HCT116 (cell line): ENCODE measurements at regions not wholly inside any gene's neighbourhood (a gene's known extent, or its start where the extent isn't known, plus 50 kb on each side); places are given as distances from the start of the nearest gene placed in this dataset.

Source experiments
- ATAC-seq: fragments of 200-7000 bp; cut with Tn5 transposase; 2 replicates; pipeline ENCODE4 v1.9.1; 2020; ENCODE audit warnings: mild to moderate bottlenecking, moderate library complexity
- BruUV-seq: library from RNA; stranded (reverse); fragments of 400-500 nt; replicated peaks from 2 replicates; lab custom pipeline; 2021; lab: Mats Ljungman, UMichigan
- CTCF ChIA-PET: fragments of 300-600 bp; sonication (Branson Sonifier 250); formaldehyde crosslinking; loops from one replicate; lab custom pipeline; 2021; ENCODE audit warnings: antibody characterized with exemption; lab: Charles Lee
- POLR2A ChIA-PET: fragments of 300-600, 350-600 bp; sonication (Branson Sonifier 250); formaldehyde crosslinking; loops from one replicate; lab custom pipeline; 2021; ENCODE audit warnings: antibody characterized with exemption; lab: Charles Lee
- RAD21 ChIA-PET, 2 experiments: fragments of 300-600 bp; sonication (Branson Sonifier 250); formaldehyde crosslinking; loops; one replicate each; lab custom pipeline; 2023; ENCODE audit warnings: low total read pairs in 2 of 2; ENCODE audit not compliant: uncharacterized antibody in 2 of 2, unreplicated experiment in 2 of 2, low non-redundant PET in 1 of 2; lab: Charles Lee
- DNase-seq: peaks from one replicate; pipeline ENCODE4 v3.0.0-alpha.2; 2010; ENCODE audit warnings: low read depth, low spot score
- H2AFZ ChIP-seq: fragments of 200-600 bp; shearing (Covaris generic), sonication (generic); 2 replicates; pipeline ENCODE4 v1.6.1; 2017; ENCODE audit warnings: low read depth, mixed run types, mixed read lengths, antibody characterized with exemption, low read length; ENCODE audit not compliant: poor library complexity, severe bottlenecking
- H3K27ac ChIP-seq: 2 replicates; pipeline ENCODE4 v1.5.1; 2012; ENCODE audit warnings: low read depth, low read length
- H3K27me3 ChIP-seq: fragments of 200-600 bp; sonication (generic); 2 replicates; pipeline ENCODE4 v1.6.1; 2016; ENCODE audit warnings: mixed run types, low read length, mixed read lengths; ENCODE audit not compliant: insufficient read depth
- H3K36me3 ChIP-seq, 2 experiments: fragments of 200-500 bp in 1 of 2; fragments of 200-600 bp in 1 of 2; sonication (Bioruptor generic) in 1 of 2; sonication (generic) in 1 of 2; 2 replicates each; pipeline versions ENCODE4 v1.5.1 to v1.6.1; 2014 to 2016; ENCODE audit warnings: low read length in 2 of 2, inconsistent platforms in 1 of 2, mixed read lengths in 1 of 2, mixed run types in 1 of 2; ENCODE audit not compliant: insufficient read depth in 2 of 2, control insufficient read depth in 1 of 2
- H3K4me1 ChIP-seq, 2 experiments: fragments of 200-600 bp in 1 of 2; sonication (generic) in 1 of 2; 2 replicates each; pipeline versions ENCODE4 v1.5.1 to v1.6.1; 2012 to 2017; ENCODE audit warnings: low read length in 2 of 2, inconsistent platforms in 1 of 2, mild to moderate bottlenecking in 1 of 2, mixed read lengths in 1 of 2, mixed run types in 1 of 2, moderate library complexity in 1 of 2; ENCODE audit not compliant: insufficient read depth in 2 of 2, control insufficient read depth in 1 of 2
- H3K4me2 ChIP-seq: fragments of 200-600 bp; sonication (generic); 2 replicates; pipeline ENCODE4 v1.6.1; 2017; ENCODE audit warnings: mixed run types, low read length, mixed read lengths
- H3K4me3 ChIP-seq, 2 experiments: fragments of 200-600 bp in 1 of 2; sonication (generic) in 1 of 2; replicated peaks in 1 of 2; 2 replicates each; pipeline ENCODE4 v1.5.1; 2011 to 2016; ENCODE audit warnings: low read length in 2 of 2, control low read depth in 1 of 2, low read depth in 1 of 2, mild to moderate bottlenecking in 1 of 2, mixed read lengths in 1 of 2, mixed run types in 1 of 2
- H3K79me2 ChIP-seq: fragments of 200-600 bp; sonication (generic); 2 replicates; pipeline ENCODE4 v1.6.1; 2017; ENCODE audit warnings: mild to moderate bottlenecking, mixed run types, low read length, moderate library complexity, mixed read lengths; ENCODE audit not compliant: insufficient read depth
- H3K9ac ChIP-seq: fragments of 200-600 bp; sonication (generic); 2 replicates; pipeline ENCODE4 v1.6.1; 2016; ENCODE audit warnings: low read length, mixed read lengths
- H3K9me2 ChIP-seq: fragments of 200-600 bp; sonication (generic), shearing (Covaris generic); 2 replicates; pipeline ENCODE4 v1.6.1; 2017; ENCODE audit warnings: mixed run types, mild to moderate bottlenecking, moderate library complexity; ENCODE audit not compliant: insufficient read depth
- H3K9me3 ChIP-seq, 2 experiments: fragments of 200-500 bp in 1 of 2; fragments of 200-600 bp in 1 of 2; sonication (Bioruptor generic) in 1 of 2; sonication (generic) in 1 of 2; 2 replicates each; pipeline ENCODE4 v1.6.1; 2014 to 2017; ENCODE audit warnings: low read length in 2 of 2, mixed read lengths in 2 of 2, inconsistent platforms in 1 of 2, low read depth in 1 of 2, mild to moderate bottlenecking in 1 of 2, mixed run types in 1 of 2, moderate library complexity in 1 of 2; ENCODE audit not compliant: control insufficient read depth in 1 of 2, insufficient read depth in 1 of 2
- H4K20me1 ChIP-seq: fragments of 200-600 bp; sonication (generic), shearing (Covaris generic); 2 replicates; pipeline ENCODE4 v1.6.1; 2017; ENCODE audit warnings: mixed run types, mild to moderate bottlenecking, moderate library complexity; ENCODE audit not compliant: insufficient read depth
- CBX3 ChIP-seq: IDR thresholded peaks from 2 replicates; pipeline ENCODE4 v1.6.1; 2012; ENCODE audit warnings: low read depth
- ELF1 ChIP-seq: IDR thresholded peaks from 2 replicates; pipeline ENCODE4 v1.6.1; 2012; ENCODE audit warnings: low read depth, borderline replicate concordance
- EZH2 ChIP-seq: fragments of 200-600 bp; sonication (generic); IDR thresholded peaks from 2 replicates; pipeline ENCODE4 v1.6.1; 2017; ENCODE audit warnings: antibody characterized with exemption, mixed run types
- EZH2phosphoT487 ChIP-seq: fragments of 200-600 bp; IDR thresholded peaks from 2 replicates; pipeline ENCODE4 v1.6.1; 2018; ENCODE audit warnings: antibody characterized with exemption, borderline replicate concordance
- FOSL1 ChIP-seq: IDR thresholded peaks from 2 replicates; pipeline ENCODE4 v1.6.1; 2012; ENCODE audit warnings: low read depth
- MAX ChIP-seq: IDR thresholded peaks from 2 replicates; pipeline ENCODE4 v1.6.1; 2012
- POLR2A ChIP-seq: IDR thresholded peaks from 2 replicates; pipeline ENCODE4 v1.7.0; 2011; ENCODE audit warnings: borderline replicate concordance; ENCODE audit not compliant: insufficient read depth, insufficient read length; ENCODE audit errors: extremely low read depth
- POLR2AphosphoS5 ChIP-seq: IDR thresholded peaks from 2 replicates; pipeline ENCODE4 v1.6.1; 2011; ENCODE audit warnings: mild to moderate bottlenecking, low read depth, low read length, moderate library complexity
- RAD21 ChIP-seq: IDR thresholded peaks from 2 replicates; pipeline ENCODE4 v1.6.1; 2012; ENCODE audit warnings: low read depth, mild to moderate bottlenecking
- SRF ChIP-seq: IDR thresholded peaks from 2 replicates; pipeline ENCODE4 v1.6.1; 2012; ENCODE audit warnings: low read depth
- YY1 ChIP-seq: IDR thresholded peaks from 2 replicates; pipeline ENCODE4 v1.6.1; 2011; ENCODE audit warnings: low read length, low read depth, moderate library complexity, mild to moderate bottlenecking; ENCODE audit not compliant: insufficient replicate concordance; ENCODE audit errors: extremely low read depth
- ZFX ChIP-seq: fragments of 450-650 bp; IDR thresholded peaks from 2 replicates; pipeline ENCODE4 v1.6.1; 2017
- intact Hi-C: fragments of 100-400 bp; cut with micrococcal nuclease; formaldehyde crosslinking; loops from 2 replicates; pipeline ENCODE4 v1.10.0; 2022
- TF ChIP-seq, protein P1 (sequence below): IDR thresholded peaks from 2 replicates; pipeline ENCODE4 v1.6.1; 2012; ENCODE audit warnings: low read depth

DNA sequence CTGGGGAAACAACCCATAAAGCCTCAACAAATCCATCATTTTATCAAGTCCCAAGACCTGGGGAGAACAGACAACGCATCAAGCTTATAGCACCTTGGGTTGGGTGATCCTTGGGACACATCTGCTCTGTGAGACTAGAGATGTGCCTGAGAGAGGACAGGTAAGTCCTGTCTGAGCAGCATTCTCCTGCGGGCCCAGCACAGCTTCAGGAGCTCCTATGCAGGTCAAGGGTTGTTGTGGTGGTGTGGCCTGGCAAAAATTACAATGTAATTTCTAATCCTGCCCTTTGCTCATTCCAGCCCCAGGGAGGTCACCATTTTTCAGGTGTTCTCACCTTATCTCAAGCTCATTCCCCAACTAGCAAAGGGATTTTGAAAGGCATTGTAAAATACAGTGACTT lies 608.1 kb upstream of the CAMK1G start:
- no peak overlapping the region for H3K4me3 ChIP-seq

GRCh38 chr1:208977012-208977411 lies 606.5 kb upstream of the CAMK1G start:
- no peak overlapping the region for H3K4me3 ChIP-seq
- ATAC-seq (no peak), DNase-seq (no peak)
- POLR2A ChIA-PET = no interaction called here
- intact Hi-C loops = no loop called here
- H3K9ac ChIP-seq = no peak overlapping the region
- BruUV-seq = no TSS peak
- H3K36me3 ChIP-seq = no peaks in the 10 kb centered on the region
- TF ChIP-seq ZFX = no peak
- no peak for TF ChIP-seq EZH2phosphoT487
- no peak for TF ChIP-seq MAX
- no peak for TF ChIP-seq POLR2AphosphoS5
- no peak for TF ChIP-seq ELF1
- no peak for TF ChIP-seq CBX3
- TF ChIP-seq, protein P1, sequence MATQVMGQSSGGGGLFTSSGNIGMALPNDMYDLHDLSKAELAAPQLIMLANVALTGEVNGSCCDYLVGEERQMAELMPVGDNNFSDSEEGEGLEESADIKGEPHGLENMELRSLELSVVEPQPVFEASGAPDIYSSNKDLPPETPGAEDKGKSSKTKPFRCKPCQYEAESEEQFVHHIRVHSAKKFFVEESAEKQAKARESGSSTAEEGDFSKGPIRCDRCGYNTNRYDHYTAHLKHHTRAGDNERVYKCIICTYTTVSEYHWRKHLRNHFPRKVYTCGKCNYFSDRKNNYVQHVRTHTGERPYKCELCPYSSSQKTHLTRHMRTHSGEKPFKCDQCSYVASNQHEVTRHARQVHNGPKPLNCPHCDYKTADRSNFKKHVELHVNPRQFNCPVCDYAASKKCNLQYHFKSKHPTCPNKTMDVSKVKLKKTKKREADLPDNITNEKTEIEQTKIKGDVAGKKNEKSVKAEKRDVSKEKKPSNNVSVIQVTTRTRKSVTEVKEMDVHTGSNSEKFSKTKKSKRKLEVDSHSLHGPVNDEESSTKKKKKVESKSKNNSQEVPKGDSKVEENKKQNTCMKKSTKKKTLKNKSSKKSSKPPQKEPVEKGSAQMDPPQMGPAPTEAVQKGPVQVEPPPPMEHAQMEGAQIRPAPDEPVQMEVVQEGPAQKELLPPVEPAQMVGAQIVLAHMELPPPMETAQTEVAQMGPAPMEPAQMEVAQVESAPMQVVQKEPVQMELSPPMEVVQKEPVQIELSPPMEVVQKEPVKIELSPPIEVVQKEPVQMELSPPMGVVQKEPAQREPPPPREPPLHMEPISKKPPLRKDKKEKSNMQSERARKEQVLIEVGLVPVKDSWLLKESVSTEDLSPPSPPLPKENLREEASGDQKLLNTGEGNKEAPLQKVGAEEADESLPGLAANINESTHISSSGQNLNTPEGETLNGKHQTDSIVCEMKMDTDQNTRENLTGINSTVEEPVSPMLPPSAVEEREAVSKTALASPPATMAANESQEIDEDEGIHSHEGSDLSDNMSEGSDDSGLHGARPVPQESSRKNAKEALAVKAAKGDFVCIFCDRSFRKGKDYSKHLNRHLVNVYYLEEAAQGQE = no peak
- TF ChIP-seq SRF = no peak
- TF ChIP-seq POLR2A = no peak
- no peak for TF ChIP-seq YY1
- TF ChIP-seq FOSL1 = no peak
- H3K79me2 ChIP-seq = no peaks in the 10 kb centered on the region
- H3K27me3 ChIP-seq = no peaks in the 10 kb centered on the region
- no peak overlapping the region for H3K27ac ChIP-seq
- CTCF ChIA-PET = no interaction called here
- no peaks in the 10 kb centered on the region for H3K9me2 ChIP-seq
- H4K20me1 ChIP-seq = no peaks in the 10 kb centered on the region
- no peak overlapping the region for H2AFZ ChIP-seq
- RAD21 ChIA-PET = no interaction called here
- no peaks in the 10 kb centered on the region for H3K4me1 ChIP-seq
- H3K9me3 ChIP-seq = no peaks in the 10 kb centered on the region
- no peak overlapping the region for H3K4me2 ChIP-seq

More for the DNA sequence above, 608.1 kb upstream of the CAMK1G start:
- Histone ChIP-seq H3K27ac (no peak overlapping the region), H3K9me2 (no peaks in the 10 kb centered on the region), H3K9me3 (no peaks in the 10 kb centered on the region), H3K36me3 (no peaks in the 10 kb centered on the region), H4K20me1 (no peaks in the 10 kb centered on the region), H3K79me2 (no peaks in the 10 kb centered on the region), H3K9ac (no peak overlapping the region), H3K27me3 (no peaks in the 10 kb centered on the region), H3K4me1 (no peaks in the 10 kb centered on the region), H2AFZ (no peak overlapping the region), H3K4me2 (no peak overlapping the region)
- ChIA-PET RAD21 (no interaction called here), POLR2A (no interaction called here), CTCF (no interaction called here)
- intact Hi-C loops = no loop called here
- no peak for ATAC-seq
- no TSS peak for BruUV-seq
- DNase-seq = no peak
- no peak for TF ChIP-seq ZFX
- no peak for TF ChIP-seq RAD21
- TF ChIP-seq EZH2 = no peak
